Body of pancreas (tissue), 4 donors: ENCODE measurements at regions not wholly inside any gene's neighbourhood (a gene's known extent, or its start where the extent isn't known, plus 50 kb on each side); places are given as distances from the start of the nearest gene placed in this dataset.
A peak's percentile ranks its signal among the peaks of the same experiment; 100 is the strongest.

Experiments
- ATAC-seq: fragments of 150-250 bp; one replicate; pipeline ENCODE4 v1.9.1; 2016
- DNase-seq, 4 donors: peaks; one replicate each; pipeline ENCODE4 v3.0.0-alpha.2; 2019
- H3K27ac ChIP-seq, 4 donors: fragments of 200-600 bp; sonication (generic); 1 replicate in 3 of 4; 2 replicates in 1 of 4; pipeline versions ENCODE4 v1.5.1 to v1.6.1; 2016 to 2019; ENCODE audit warnings: mild to moderate bottlenecking in 1 of 4, mixed read lengths in 1 of 4, moderate library complexity in 1 of 4
- H3K27me3 ChIP-seq, 2 donors: fragments of 200-600 bp; sonication (generic); one replicate each; pipeline ENCODE4 v1.6.0; 2016; ENCODE audit warnings: mild to moderate bottlenecking in 1 of 2
- H3K36me3 ChIP-seq, 2 donors: fragments of 200-600 bp; sonication (generic); replicated peaks in 1 of 2; 2 replicates each; pipeline ENCODE4 v1.5.1; 2016; ENCODE audit warnings: low read depth in 2 of 2; ENCODE audit not compliant: insufficient read depth in 1 of 2
- H3K4me1 ChIP-seq: fragments of 200-600 bp; sonication (generic); one replicate; pipeline ENCODE4 v1.6.0; 2016
- H3K4me3 ChIP-seq, 2 donors: fragments of 200-600 bp; sonication (generic); 1 replicate in 1 of 2; 2 replicates in 1 of 2; pipeline ENCODE4 v1.5.1; 2016 to 2019
- H3K9me3 ChIP-seq, 3 donors: fragments of 200-600 bp; sonication (generic); 1 replicate in 2 of 3; 2 replicates in 1 of 3; pipeline ENCODE4 v1.5.1; 2016
- POLR2A ChIP-seq, 3 donors: fragments of 450-650 bp; IDR thresholded peaks; one replicate each; pipeline ENCODE4 v1.6.1; 2016; ENCODE audit warnings: antibody characterized with exemption in 3 of 3, mild to moderate bottlenecking in 2 of 3
- WGBS, 2 donors: methylation state at CpG; one replicate each; pipeline ENCODE4 v1.1.5; 2017; 5-methylcytosine and 5-hydroxymethylcytosine counted together
- intact Hi-C: fragments of 100-400 bp; cut with DNase I; formaldehyde crosslinking; loops from one replicate; pipeline ENCODE4 v1.15.1; 2023
- TF ChIP-seq, protein P1 (sequence below), 7 experiments: fragments of 450-650 bp in 4 of 7; fragments of 200-600 bp in 3 of 7; sonication (generic) in 3 of 7; IDR thresholded peaks; one replicate each; pipeline ENCODE4 v1.5.1; 2016 to 2019; ENCODE audit warnings: antibody characterized with exemption in 7 of 7

DNA sequence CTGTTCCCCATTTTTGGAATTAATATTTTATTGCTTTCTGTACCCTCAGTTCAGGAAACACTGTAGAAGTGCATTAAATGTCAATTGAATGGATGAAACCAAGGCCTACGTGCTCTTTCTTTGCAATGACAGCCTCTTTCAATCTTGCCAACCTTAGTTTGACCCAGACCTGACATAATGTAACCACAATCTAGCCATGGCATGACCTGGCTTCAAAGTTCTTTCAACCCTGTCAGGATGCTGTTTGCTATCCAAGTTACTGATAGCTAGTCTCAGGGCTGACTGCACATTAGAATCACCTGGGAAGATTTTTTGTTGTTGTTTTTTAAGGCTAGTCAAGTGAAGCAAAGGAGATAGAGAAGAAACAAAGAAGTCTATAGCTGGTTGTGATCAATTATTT lies 190.9 kb upstream of the PKDCC start:
- TF ChIP-seq, protein P1, sequence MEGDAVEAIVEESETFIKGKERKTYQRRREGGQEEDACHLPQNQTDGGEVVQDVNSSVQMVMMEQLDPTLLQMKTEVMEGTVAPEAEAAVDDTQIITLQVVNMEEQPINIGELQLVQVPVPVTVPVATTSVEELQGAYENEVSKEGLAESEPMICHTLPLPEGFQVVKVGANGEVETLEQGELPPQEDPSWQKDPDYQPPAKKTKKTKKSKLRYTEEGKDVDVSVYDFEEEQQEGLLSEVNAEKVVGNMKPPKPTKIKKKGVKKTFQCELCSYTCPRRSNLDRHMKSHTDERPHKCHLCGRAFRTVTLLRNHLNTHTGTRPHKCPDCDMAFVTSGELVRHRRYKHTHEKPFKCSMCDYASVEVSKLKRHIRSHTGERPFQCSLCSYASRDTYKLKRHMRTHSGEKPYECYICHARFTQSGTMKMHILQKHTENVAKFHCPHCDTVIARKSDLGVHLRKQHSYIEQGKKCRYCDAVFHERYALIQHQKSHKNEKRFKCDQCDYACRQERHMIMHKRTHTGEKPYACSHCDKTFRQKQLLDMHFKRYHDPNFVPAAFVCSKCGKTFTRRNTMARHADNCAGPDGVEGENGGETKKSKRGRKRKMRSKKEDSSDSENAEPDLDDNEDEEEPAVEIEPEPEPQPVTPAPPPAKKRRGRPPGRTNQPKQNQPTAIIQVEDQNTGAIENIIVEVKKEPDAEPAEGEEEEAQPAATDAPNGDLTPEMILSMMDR (IDR thresholded peaks at IDR 0.05), result no peak
- no peaks in the 10 kb centered on the region for H3K36me3 ChIP-seq
- H3K9me3 ChIP-seq, result no peaks in the 10 kb centered on the region
- intact Hi-C loops, result no loop called here
- DNase-seq (no peak), ATAC-seq (no peak)
- H3K4me3 ChIP-seq, result no peak overlapping the region
- 77 to 83% methylated on average over 1 of the region's 1 CpG for WGBS, 2 donors
- no peak overlapping the region for H3K27ac ChIP-seq
- H3K4me1 ChIP-seq, result peaks cover 14% of the 10 kb centered on the region
- no peaks in the 10 kb centered on the region for H3K27me3 ChIP-seq

DNA sequence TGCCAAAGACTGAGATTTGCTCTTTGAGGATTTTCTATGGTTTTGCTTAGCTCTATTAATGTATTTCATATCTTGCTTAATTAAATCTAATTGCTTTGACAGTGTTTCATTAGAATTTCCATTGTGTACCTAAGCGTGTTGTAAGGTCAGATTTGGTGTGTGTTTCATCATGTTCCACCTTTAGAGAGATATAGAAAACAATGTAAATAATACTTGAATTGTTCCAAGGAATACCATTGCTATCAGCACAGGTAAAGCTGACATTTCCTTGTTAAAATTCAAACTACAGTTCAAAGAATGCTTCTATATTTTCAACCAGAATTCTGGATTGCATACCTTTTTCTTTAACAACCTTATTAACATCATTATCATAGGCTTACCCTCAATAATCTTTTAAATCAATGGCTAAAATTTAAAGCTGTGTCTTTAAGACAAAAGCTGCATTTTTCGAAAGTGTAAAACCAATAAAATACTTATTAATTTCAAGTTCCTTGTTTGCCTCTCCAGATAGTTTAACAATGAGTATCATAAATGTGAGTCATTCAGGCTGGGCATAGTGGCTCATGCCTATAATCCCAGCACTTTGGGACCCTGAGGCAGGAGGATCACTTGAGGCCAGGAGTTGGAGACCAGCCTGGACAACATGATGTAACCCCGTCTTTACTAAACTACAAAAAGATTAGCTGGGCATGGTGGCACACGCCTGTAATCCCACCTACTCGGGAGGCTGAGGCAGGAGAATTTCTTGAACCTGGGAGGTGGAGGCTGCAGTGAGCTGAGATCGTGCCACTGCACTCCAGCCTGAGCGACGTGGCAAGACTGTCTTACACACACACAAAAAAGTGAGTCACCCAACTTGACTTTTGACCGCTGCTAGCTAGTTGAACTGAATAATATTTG lies 188.0 kb upstream of the PKDCC start:
- Histone ChIP-seq H3K27ac (peak overlapping the region in 2 of 4 donors; percentile 28 to 54), H3K27me3 (no peaks in the 10 kb centered on the region), H3K4me1 (peaks cover 10% of the 10 kb centered on the region), H3K36me3 (no peaks in the 10 kb centered on the region), H3K4me3 (no peak overlapping the region), H3K9me3 (no peaks in the 10 kb centered on the region)
- DNase-seq (peak in 3 of 4 donors; percentile 30 to 53 (median 34)), ATAC-seq (peak; percentile 81)
- intact Hi-C loops, result no loop called here
- 20 to 34% methylated on average over 9 of the region's 9 CpGs for WGBS, 2 donors
- TF ChIP-seq POLR2A (IDR thresholded peaks at IDR 0.05), result no peak
- TF ChIP-seq, protein P1 (IDR thresholded peaks at IDR 0.05), result no peak

DNA sequence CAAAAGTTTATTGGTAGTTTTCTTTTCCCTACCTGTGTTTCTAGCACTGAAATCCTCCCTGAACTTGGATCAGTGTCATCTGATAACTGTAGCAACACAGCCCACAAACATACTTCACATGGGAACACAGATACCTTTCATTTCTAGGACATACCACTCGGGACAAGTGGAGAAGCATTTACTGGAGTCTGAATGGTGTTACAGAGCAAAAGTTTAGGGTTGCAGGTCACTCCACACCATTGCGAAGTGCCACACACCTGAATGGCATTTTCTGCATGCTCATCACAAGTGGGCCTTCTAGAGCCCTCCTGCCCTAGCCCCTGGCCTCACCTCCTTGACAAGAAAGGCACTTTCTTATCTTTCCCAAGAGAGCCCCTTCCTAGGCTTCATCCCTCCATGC lies 184.8 kb upstream of the PKDCC start:
- intact Hi-C loops, result no loop called here
- Histone ChIP-seq H3K27ac (no peak overlapping the region), H3K36me3 (no peaks in the 10 kb centered on the region), H3K27me3 (no peaks in the 10 kb centered on the region), H3K4me1 (peaks cover 10% of the 10 kb centered on the region), H3K4me3 (no peak overlapping the region), H3K9me3 (no peaks in the 10 kb centered on the region)
- no peak for ATAC-seq
- no peak for DNase-seq
- 82 to 92% methylated on average over 2 of the region's 2 CpGs for WGBS, 2 donors
- no peak for TF ChIP-seq POLR2A (IDR thresholded peaks at IDR 0.05)
- TF ChIP-seq, protein P1 (IDR thresholded peaks at IDR 0.05), result no peak

- Histone ChIP-seq H3K9me3 (no peaks in the 10 kb centered on the region), H3K4me1 (peaks cover under 1% of the 10 kb centered on the region), H3K27me3 (no peaks in the 10 kb centered on the region), H3K36me3 (no peaks in the 10 kb centered on the region), H3K27ac (no peak overlapping the region), H3K4me3 (no peak overlapping the region)
- no peak for ATAC-seq
- intact Hi-C loops, result no loop called here
- DNase-seq, result no peak
- TF ChIP-seq POLR2A (IDR thresholded peaks at IDR 0.05), result no peak
- TF ChIP-seq, protein P1 (IDR thresholded peaks at IDR 0.05), result no peak
- WGBS, 2 donors, result 50 to 58% methylated on average over 3 of the region's 3 CpGs
Observed at GRCh38 chr2:41865263-41865662, 182.6 kb upstream of the PKDCC start.

DNA sequence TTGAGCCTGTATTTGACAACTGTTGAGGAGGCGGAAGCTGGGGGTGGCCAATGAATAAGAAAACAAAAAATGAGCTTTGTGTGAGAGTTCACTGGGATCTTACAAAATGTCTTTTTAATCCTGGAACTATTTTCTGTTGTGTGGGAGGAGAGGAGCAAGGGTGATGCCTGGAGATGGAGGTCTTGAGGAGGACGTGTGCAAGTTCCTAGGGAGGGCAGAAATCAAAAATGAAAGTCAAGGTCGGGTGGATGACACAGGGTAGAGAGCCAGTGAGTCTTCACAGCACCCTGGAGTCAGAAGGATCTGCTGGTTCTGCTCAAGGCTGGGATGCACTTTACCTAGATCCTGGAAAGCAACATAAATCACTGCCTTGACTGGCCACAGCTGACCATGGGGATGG lies 180.3 kb upstream of the PKDCC start:
- intact Hi-C loops, result no loop called here
- H3K36me3 ChIP-seq, result no peaks in the 10 kb centered on the region

More for the DNA sequence above, 180.3 kb upstream of the PKDCC start:
- TF ChIP-seq, protein P1 (IDR thresholded peaks at IDR 0.05), result no peak
- Histone ChIP-seq H3K4me3 (no peak overlapping the region), H3K27ac (no peak overlapping the region), H3K9me3 (no peaks in the 10 kb centered on the region), H3K27me3 (no peaks in the 10 kb centered on the region), H3K4me1 (no peaks in the 10 kb centered on the region)
- WGBS, 2 donors, result 48 to 53% methylated on average over 3 of the region's 3 CpGs
- ATAC-seq (no peak), DNase-seq (no peak)
